AG09319 (cell line): ENCODE measurements at regions not wholly inside any gene's neighbourhood (a gene's known extent, or its start where the extent isn't known, plus 50 kb on each side); places are given as distances from the start of the nearest gene placed in this dataset.
"Not testable (repeated sequence)": the region's sequence is repeated elsewhere in the genome, so short reads cannot be mapped to it uniquely, and the experiment has no call there.

Source experiments
- DNase-seq: peaks from one replicate; pipeline ENCODE4 v3.0.0-alpha.2; 2010; ENCODE audit warnings: low read depth; ENCODE audit errors: extremely low read depth
- TF ChIP-seq, protein P1 (sequence below): IDR thresholded peaks from 2 replicates; pipeline ENCODE4 v1.5.1; 2011; ENCODE audit warnings: low read depth, mild to moderate bottlenecking, inconsistent platforms, low read length, moderate library complexity

DNA sequence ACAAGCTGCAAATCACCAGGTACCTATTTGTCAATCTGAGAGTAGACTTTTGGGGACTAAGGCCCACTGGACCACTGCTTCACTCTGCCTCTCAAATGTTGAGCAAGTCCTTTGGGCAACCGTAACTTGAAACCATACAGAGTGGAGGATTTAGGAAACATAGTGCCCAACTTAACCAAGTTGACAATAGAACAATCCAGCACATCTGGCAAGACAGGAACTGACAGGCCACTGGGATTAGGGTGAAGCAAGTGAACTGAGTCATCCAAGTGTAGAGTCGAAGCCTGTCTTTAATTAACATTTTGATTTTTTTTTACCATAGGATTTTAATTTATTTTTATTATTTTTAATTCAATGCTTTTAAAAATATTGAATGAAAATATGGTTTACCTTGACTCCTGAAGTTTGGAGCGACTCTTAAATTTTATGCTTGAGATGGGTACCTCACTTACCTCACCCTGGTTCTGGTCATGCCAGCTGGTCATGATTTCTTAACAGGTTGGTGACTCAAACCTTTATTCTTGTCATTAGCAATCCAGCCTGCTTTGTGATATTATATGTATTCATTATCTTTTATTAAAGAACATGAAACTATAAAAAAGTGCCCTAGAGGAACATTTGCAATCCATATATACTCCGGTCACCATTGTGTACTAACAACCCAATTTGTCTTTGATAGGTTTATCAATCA, 312.1 kb upstream of the DEFB112 start:
- TF ChIP-seq, protein P1, sequence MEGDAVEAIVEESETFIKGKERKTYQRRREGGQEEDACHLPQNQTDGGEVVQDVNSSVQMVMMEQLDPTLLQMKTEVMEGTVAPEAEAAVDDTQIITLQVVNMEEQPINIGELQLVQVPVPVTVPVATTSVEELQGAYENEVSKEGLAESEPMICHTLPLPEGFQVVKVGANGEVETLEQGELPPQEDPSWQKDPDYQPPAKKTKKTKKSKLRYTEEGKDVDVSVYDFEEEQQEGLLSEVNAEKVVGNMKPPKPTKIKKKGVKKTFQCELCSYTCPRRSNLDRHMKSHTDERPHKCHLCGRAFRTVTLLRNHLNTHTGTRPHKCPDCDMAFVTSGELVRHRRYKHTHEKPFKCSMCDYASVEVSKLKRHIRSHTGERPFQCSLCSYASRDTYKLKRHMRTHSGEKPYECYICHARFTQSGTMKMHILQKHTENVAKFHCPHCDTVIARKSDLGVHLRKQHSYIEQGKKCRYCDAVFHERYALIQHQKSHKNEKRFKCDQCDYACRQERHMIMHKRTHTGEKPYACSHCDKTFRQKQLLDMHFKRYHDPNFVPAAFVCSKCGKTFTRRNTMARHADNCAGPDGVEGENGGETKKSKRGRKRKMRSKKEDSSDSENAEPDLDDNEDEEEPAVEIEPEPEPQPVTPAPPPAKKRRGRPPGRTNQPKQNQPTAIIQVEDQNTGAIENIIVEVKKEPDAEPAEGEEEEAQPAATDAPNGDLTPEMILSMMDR = no peak
- DNase-seq = no peak

DNA sequence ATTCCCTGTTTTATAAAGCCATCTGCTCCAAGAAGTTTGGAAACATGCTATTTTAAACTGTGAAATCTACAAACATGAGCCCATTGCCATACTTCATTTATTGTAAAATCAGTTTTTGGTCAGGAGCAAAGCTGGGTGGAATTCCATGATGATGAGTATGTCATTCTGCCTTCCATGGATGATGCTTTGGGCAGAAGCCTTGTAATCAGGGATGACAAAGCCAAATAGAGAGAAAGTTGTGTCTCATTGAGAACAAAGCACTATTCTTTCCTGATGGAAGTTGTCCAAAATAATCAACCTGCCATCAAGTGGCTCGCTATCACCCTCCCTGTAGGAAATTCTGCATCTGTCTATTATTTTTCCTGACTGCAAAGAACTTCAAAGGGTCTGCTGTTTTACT, 313.0 kb upstream of the DEFB112 start:
- no peak for DNase-seq
- TF ChIP-seq, protein P1 = no peak

DNA sequence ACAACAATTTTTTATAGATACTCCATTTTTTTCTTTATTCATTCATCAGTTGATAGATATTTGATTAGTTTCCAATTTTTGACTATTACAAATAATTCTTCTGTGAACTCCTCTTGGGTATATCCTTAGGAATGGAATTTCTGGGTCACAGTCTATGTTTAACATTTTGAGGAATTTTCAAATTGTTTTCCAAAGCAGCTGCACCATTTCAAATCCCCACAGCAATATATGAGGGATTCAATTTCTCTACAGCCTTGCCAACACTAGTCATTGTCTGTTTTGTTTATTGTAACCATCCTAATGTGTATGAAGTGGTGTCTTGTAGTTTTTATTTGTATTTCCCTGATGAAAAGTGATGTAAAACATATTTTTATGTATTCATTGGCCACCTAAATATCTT, 320.3 kb upstream of the DEFB112 start:
- DNase-seq = no peak
- TF ChIP-seq, protein P1 = no peak

DNA sequence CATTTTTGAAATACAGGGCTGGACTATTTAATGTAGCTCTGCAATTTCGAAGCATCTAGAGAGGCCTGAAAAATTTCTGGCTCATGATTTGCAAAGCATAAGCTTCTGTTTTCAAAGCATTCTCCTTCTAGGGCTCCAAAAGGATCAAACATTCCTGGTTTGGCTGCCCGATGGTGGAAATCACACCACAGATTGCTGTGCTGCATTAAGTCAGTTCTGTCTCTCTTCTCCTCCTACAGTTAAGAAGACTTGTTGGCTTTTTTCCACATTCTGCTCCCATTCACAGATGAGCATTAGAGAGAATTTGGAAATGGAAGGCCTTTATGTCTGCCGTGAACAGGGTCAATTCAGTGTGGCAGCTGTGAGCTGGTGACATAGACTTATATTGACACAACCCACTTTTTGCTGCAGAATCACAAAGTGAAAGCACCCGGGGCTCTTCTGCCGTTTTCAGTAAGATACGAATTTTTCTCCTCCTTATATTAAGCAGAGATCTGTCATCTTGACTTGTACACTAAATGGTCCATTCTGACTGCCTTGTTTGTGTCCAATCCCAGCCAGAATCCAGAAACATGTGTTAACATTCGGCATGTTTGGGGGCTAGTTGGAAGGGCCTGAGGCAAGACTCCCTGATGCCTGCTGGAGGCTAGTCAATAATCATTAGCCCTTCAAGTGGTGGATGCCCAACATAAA, 330.8 kb upstream of the DEFB112 start:
- TF ChIP-seq, protein P1 = no peak
- no peak for DNase-seq

DNA sequence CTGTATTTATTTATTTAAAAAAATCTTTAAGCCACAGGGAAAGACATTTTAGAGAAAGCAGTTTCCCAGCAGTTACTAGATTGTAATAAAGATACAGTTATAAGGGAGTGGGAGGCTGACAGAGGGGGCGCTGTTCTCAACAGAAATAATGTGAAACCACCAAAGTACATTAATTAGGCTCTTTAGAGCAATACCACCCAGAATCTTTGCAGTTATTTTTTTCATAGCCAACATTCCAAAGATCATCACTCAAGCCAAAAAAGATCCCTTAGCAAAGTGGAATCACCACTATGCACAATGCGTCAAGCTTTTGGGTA, 331.3 kb upstream of the DEFB112 start:
- TF ChIP-seq, protein P1 = no peak
- DNase-seq = no peak

- TF ChIP-seq, protein P1 = no peak
- DNase-seq = no peak
These were observed 322.9 kb upstream of the TFAP2D start for GRCh38 chr6:50390416-50390815.

- DNase-seq = not testable (repeated sequence)
These were observed 319.2 kb upstream of the TFAP2D start for GRCh38 chr6:50394139-50394538.

DNA sequence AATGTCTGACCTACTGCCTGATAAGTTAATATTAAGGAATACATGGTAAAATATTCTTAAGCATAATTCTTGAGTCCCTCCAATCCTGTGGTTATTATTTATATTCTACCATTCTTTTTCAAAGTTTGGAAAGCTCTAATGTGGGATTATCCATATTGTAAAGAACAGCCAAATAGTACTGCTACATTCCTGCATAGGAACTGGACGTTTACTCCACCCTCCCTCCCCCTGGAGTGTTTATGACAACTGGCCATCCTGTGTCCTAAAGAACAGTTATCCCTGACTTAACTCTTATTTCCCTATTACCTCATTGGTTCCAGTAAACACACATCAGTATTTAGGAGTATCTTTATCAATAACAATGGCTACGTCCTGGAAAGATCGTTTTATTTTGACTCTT, 308.7 kb upstream of the TFAP2D start:
- no peak for DNase-seq
- TF ChIP-seq, protein P1 = no peak
